HFFc6 (cell line): ENCODE measurements at regions not wholly inside any gene's neighbourhood (a gene's known extent, or its start where the extent isn't known, plus 50 kb on each side); places are given as distances from the start of the nearest gene placed in this dataset.

ENCODE experiments used
- DNase-seq: peaks from one replicate; pipeline ENCODE4 v3.0.0-alpha.2; 2018
- H3K27ac Mint-ChIP-seq: 2 replicates; pipeline ENCODE4 v1.8.0; 2020; ENCODE audit warnings: mild to moderate bottlenecking, mixed read lengths
- H3K27me3 Mint-ChIP-seq: 2 replicates; pipeline ENCODE4 v1.8.0; 2021; ENCODE audit warnings: mild to moderate bottlenecking, moderate library complexity, mixed read lengths; ENCODE audit not compliant: insufficient read depth
- H3K36me3 Mint-ChIP-seq: 2 replicates; pipeline ENCODE4 v1.8.0; 2021; ENCODE audit warnings: low read depth, mixed read lengths
- H3K4me1 Mint-ChIP-seq: 2 replicates; pipeline ENCODE4 v1.8.0; 2020; ENCODE audit warnings: low read depth, mixed read lengths
- H3K4me3 Mint-ChIP-seq: 2 replicates; pipeline ENCODE4 v1.8.0; 2020; ENCODE audit warnings: mild to moderate bottlenecking, moderate library complexity, mixed read lengths
- H3K9me3 Mint-ChIP-seq: 2 replicates; pipeline ENCODE4 v1.8.0; 2020; ENCODE audit warnings: mild to moderate bottlenecking, mixed read lengths
- TF ChIP-seq, protein P1 (sequence below): fragments of 200-600 bp; sonication (generic); IDR thresholded peaks from 2 replicates; pipeline ENCODE4 v1.5.0; 2021; ENCODE audit warnings: antibody characterized with exemption, mild to moderate bottlenecking

DNA sequence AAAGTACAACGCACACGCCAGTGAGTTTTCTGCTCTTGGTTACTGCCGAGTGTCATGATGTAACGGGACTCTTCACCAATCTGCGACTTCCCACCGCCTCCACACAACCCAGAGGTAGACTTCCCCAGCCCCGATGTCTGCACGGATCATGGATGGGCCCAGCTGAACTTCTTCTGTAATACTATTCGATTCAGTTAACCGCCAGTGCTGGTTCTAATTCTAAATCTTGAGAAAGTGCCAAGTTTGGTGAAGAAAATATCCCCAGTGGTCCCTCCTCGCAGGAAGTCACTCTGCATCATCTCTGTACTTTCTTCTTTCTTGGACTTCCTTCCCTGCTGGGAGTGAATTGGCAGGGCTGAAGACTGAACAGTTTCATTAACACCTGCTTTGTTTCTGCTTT is 77.6 kb upstream of the SLC35F4 start:
- H3K4me3 Mint-ChIP-seq: no peak overlapping the region
- H3K27ac Mint-ChIP-seq: no peak overlapping the region
- H3K36me3 Mint-ChIP-seq: no peaks in the 10 kb centered on the region

DNA sequence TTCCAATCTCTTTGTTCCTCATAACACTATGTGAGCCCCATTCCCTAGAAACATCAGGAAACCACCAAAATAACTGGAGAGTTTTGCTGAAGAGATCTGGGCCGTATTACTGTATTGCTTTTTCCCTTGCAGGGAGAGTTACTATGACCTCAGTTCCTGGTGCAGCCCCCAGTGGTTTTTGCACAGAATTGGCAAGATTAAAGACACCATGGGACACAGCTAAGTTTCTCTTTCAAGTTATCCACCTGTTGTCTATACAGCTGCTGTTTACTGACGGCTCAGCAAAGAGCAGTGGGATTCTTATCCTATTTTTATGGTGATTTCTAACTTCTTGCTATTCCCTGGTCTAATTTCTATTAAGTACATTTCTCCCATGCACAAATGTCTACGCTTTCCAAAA is 77.1 kb upstream of the SLC35F4 start:
- Mint-ChIP-seq H3K4me1 (no peaks in the 10 kb centered on the region), H3K9me3 (peaks cover 34% of the 10 kb centered on the region), H3K27ac (no peak overlapping the region), H3K4me3 (no peak overlapping the region), H3K36me3 (no peaks in the 10 kb centered on the region), H3K27me3 (peaks cover 1% of the 10 kb centered on the region; the same call in 1 of the 2 replicates)
- no peak for DNase-seq
- TF ChIP-seq, protein P1, sequence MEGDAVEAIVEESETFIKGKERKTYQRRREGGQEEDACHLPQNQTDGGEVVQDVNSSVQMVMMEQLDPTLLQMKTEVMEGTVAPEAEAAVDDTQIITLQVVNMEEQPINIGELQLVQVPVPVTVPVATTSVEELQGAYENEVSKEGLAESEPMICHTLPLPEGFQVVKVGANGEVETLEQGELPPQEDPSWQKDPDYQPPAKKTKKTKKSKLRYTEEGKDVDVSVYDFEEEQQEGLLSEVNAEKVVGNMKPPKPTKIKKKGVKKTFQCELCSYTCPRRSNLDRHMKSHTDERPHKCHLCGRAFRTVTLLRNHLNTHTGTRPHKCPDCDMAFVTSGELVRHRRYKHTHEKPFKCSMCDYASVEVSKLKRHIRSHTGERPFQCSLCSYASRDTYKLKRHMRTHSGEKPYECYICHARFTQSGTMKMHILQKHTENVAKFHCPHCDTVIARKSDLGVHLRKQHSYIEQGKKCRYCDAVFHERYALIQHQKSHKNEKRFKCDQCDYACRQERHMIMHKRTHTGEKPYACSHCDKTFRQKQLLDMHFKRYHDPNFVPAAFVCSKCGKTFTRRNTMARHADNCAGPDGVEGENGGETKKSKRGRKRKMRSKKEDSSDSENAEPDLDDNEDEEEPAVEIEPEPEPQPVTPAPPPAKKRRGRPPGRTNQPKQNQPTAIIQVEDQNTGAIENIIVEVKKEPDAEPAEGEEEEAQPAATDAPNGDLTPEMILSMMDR: no peak

More for the DNA sequence above, 77.6 kb upstream of the SLC35F4 start:
- Mint-ChIP-seq H3K27me3 (peaks cover 1% of the 10 kb centered on the region; the same call in 1 of the 2 replicates), H3K4me1 (no peaks in the 10 kb centered on the region), H3K9me3 (peaks cover 39% of the 10 kb centered on the region)
- TF ChIP-seq, protein P1: no peak
- DNase-seq: no peak

DNA sequence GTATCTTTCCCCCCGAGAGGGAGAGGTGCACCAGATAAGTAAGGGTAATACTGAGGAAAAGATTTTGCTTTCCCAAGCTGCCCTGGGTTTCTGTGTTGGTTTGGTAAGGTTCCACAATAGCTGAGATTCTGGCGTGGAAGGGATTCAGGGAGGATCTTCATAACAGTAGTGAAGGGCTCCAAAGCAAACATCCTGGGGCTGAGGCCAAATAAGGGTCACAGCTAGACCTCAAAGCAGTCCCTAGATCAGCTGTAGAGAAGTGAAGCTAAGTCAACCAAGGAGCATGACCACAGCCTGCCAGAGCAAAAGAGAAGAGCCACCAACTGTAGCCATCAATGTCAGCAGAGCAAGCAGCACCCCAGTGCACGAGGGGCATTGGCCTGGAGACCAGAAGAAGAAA is 73.2 kb upstream of the SLC35F4 start:
- no peak for DNase-seq
- no peak overlapping the region for H3K27ac Mint-ChIP-seq
- TF ChIP-seq, protein P1: no peak
- H3K9me3 Mint-ChIP-seq: peaks cover 20% of the 10 kb centered on the region
- H3K4me1 Mint-ChIP-seq: no peaks in the 10 kb centered on the region
- 0 out of 2 replicates have a peak, but pooled peaks cover 4% of the 10 kb centered on the region for H3K36me3 Mint-ChIP-seq
- H3K4me3 Mint-ChIP-seq: no peak overlapping the region
- H3K27me3 Mint-ChIP-seq: no peaks in the 10 kb centered on the region; the same call in 1 of the 2 replicates

- Mint-ChIP-seq H3K9me3 (peaks cover 16% of the 10 kb centered on the region), H3K27ac (no peak overlapping the region), H3K4me3 (no peak overlapping the region), H3K4me1 (no peaks in the 10 kb centered on the region), H3K36me3 (0 out of 2 replicates have a peak, but pooled peaks cover 4% of the 10 kb centered on the region), H3K27me3 (no peaks in the 10 kb centered on the region; the same call in 1 of the 2 replicates)
- no peak for DNase-seq
- TF ChIP-seq, protein P1: no peak
Observed at GRCh38 chr14:57938533-57938932, 72.6 kb upstream of the SLC35F4 start.

GRCh38 chr14:57937676-57938075 is 71.8 kb upstream of the SLC35F4 start:
- DNase-seq: no peak
- 0 out of 2 replicates have a peak, but pooled peaks cover 4% of the 10 kb centered on the region for H3K36me3 Mint-ChIP-seq
- no peaks in the 10 kb centered on the region for H3K4me1 Mint-ChIP-seq
- peaks cover 17% of the 10 kb centered on the region for H3K9me3 Mint-ChIP-seq
- TF ChIP-seq, protein P1: no peak
- H3K27me3 Mint-ChIP-seq: no peaks in the 10 kb centered on the region; the same call in 1 of the 2 replicates
- no peak overlapping the region for H3K27ac Mint-ChIP-seq
- H3K4me3 Mint-ChIP-seq: no peak overlapping the region

DNA sequence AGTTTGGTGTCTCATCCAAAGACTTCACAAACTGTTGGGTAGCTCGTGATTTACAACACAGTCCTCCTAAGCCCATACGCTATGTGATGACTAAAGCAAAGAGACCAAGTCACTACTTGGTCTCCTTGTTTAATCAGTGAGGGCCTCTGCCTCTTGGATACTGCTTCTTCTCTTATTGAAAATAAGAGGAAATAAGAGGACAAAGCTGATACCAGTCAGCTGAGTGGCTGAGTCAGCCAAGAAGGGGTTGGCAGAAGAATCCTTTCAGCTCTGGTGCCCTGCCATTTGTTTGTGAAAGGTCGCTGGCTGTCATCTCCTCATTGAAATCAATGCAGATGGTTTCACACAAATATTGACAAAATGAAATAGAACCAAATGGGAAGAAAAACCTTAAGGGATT is 67.5 kb upstream of the SLC35F4 start:
- Mint-ChIP-seq H3K9me3 (peaks cover 29% of the 10 kb centered on the region), H3K36me3 (peaks cover 4% of the 10 kb centered on the region; the same call in 1 of the 2 replicates), H3K27me3 (no peaks in the 10 kb centered on the region), H3K4me1 (no peaks in the 10 kb centered on the region), H3K4me3 (no peak overlapping the region), H3K27ac (no peak overlapping the region)
- DNase-seq: no peak
- TF ChIP-seq, protein P1: no peak
